ENCODE measurements at regions not wholly inside any gene's neighbourhood (a gene's known extent, or its start where the extent isn't known, plus 50 kb on each side); places are given as distances from the start of the nearest gene placed in this dataset.

DNA sequence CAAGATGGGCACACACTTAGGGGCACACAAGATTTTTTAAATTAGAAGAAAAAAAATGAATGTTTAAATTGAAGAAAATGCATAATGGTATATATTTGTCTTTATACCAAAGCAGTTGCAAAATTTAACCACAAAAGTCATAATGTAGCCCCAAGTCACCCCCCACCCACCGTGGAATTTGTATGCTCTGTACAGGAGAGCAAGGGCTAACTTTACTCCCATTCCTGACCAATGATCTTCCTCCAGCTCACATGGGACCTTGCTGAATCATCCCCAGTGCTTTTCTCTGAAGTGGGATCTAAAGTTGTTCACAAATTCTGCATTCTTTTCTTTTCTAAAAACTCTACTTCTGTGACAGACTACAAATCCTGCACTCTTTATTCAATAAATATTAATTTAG lies 597.0 kb downstream of the UQCRFS1 start:
- TF ChIP-seq, protein P1, sequence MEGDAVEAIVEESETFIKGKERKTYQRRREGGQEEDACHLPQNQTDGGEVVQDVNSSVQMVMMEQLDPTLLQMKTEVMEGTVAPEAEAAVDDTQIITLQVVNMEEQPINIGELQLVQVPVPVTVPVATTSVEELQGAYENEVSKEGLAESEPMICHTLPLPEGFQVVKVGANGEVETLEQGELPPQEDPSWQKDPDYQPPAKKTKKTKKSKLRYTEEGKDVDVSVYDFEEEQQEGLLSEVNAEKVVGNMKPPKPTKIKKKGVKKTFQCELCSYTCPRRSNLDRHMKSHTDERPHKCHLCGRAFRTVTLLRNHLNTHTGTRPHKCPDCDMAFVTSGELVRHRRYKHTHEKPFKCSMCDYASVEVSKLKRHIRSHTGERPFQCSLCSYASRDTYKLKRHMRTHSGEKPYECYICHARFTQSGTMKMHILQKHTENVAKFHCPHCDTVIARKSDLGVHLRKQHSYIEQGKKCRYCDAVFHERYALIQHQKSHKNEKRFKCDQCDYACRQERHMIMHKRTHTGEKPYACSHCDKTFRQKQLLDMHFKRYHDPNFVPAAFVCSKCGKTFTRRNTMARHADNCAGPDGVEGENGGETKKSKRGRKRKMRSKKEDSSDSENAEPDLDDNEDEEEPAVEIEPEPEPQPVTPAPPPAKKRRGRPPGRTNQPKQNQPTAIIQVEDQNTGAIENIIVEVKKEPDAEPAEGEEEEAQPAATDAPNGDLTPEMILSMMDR (IDR thresholded peaks at IDR 0.05), result no peak
- TF ChIP-seq HEYL (CRISPR knock-in tag; IDR thresholded peaks at IDR 0.05) (no peak), POLR2A (IDR thresholded peaks at IDR 0.05; ENCODE audit: low read length) (no peak), ZFP36 (IDR thresholded peaks at IDR 0.05; ENCODE audit: borderline replicate concordance, partially characterized antibody) (no peak), JUNB (IDR thresholded peaks at IDR 0.05) (no peak)
- TF ChIP-seq, protein P2, sequence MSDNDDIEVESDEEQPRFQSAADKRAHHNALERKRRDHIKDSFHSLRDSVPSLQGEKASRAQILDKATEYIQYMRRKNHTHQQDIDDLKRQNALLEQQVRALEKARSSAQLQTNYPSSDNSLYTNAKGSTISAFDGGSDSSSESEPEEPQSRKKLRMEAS (IDR thresholded peaks at IDR 0.05), result no peak
- TF ChIP-seq, protein P3, sequence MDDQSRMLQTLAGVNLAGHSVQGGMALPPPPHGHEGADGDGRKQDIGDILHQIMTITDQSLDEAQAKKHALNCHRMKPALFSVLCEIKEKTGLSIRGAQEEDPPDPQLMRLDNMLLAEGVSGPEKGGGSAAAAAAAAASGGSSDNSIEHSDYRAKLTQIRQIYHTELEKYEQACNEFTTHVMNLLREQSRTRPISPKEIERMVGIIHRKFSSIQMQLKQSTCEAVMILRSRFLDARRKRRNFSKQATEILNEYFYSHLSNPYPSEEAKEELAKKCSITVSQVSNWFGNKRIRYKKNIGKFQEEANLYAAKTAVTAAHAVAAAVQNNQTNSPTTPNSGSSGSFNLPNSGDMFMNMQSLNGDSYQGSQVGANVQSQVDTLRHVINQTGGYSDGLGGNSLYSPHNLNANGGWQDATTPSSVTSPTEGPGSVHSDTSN (IDR thresholded peaks at IDR 0.05), result no peak

All from A549 (cell line).